ENCODE measurements at regions not wholly inside any gene's neighbourhood (a gene's known extent, or its start where the extent isn't known, plus 50 kb on each side); places are given as distances from the start of the nearest gene placed in this dataset.

GRCh38 chr4:138871555-138871875, 144.1 kb upstream of the NOCT start:
- H3K9ac ChIP-seq (ENCODE audit: insufficient read depth, low read length, poor library complexity, severe bottlenecking): no peak overlapping the region
- peaks cover 10 to 20% (median 11%) of the 10 kb centered on the region in 3 donors for H3K27me3 Mint-ChIP-seq (ENCODE audit: low read depth in 3 of 3)
- H3K27ac Mint-ChIP-seq: no peak overlapping the region
- no peak overlapping the region for H3K4me3 ChIP-seq (replicated peaks in 1 of 3; ENCODE audit: low read depth in 2 of 3, low read length in 3 of 3)
- WGBS (ENCODE audit: insufficient coverage): 77% methylated on average over 8 of the region's 11 CpGs
- no peaks in the 10 kb centered on the region for H3K9me3 ChIP-seq (replicated peaks in 1 of 2; ENCODE audit: control insufficient read depth in 1 of 2, insufficient read depth in 1 of 2, low read length in 2 of 2)
- H3K27ac ChIP-seq (ENCODE audit: low read depth in 1 of 2, low read length in 2 of 2): no peak overlapping the region
- no peaks in the 10 kb centered on the region for H3K9me3 Mint-ChIP-seq
- H4K20me1 ChIP-seq (ENCODE audit: insufficient read depth, low read length): no peaks in the 10 kb centered on the region
- intact Hi-C loops (cut with micrococcal nuclease): no loop called here
- H3K27me3 ChIP-seq (ENCODE audit: control insufficient read depth in 2 of 2, insufficient read depth in 2 of 2, low read length in 2 of 2): no peaks in the 10 kb centered on the region
- H3K36me3 ChIP-seq (replicated peaks in 1 of 2; ENCODE audit: control insufficient read depth in 1 of 2, insufficient read depth in 2 of 2, low read length in 2 of 2): no peaks in the 10 kb centered on the region
- peaks cover 2% of the 10 kb centered on the region for H3K4me1 Mint-ChIP-seq
- no peaks in the 10 kb centered on the region for H3K36me3 Mint-ChIP-seq
- no peaks in the 10 kb centered on the region for H3K4me1 ChIP-seq (ENCODE audit: control insufficient read depth in 1 of 2, insufficient read depth in 2 of 2, low read length in 2 of 2)
- H3K79me2 ChIP-seq (ENCODE audit: insufficient read depth, low read length): no peaks in the 10 kb centered on the region
- no peak for TF ChIP-seq CTCF (IDR thresholded peaks at IDR 0.05)
- no peak overlapping the region for H3K4me2 ChIP-seq (replicated peaks; ENCODE audit: extremely low read depth, low read length, poor library complexity, severe bottlenecking)
- DNase-seq: no peak
- H3K4me3 Mint-ChIP-seq: peak overlapping the region in 1 of 2 donors; percentile 2
- H2AFZ ChIP-seq (ENCODE audit: insufficient read depth, low read depth, low read length, poor library complexity, severe bottlenecking): no peak overlapping the region

GRCh38 chr4:138870737-138871554, 144.6 kb upstream of the NOCT start:
- no peaks in the 10 kb centered on the region for H3K27me3 ChIP-seq (ENCODE audit: control insufficient read depth in 2 of 2, insufficient read depth in 2 of 2, low read length in 2 of 2)
- H3K9ac ChIP-seq (ENCODE audit: insufficient read depth, low read length, poor library complexity, severe bottlenecking): no peak overlapping the region
- H3K79me2 ChIP-seq (ENCODE audit: insufficient read depth, low read length): no peaks in the 10 kb centered on the region
- intact Hi-C loops (cut with micrococcal nuclease): no loop called here
- Mint-ChIP-seq H3K4me1 (peaks cover 2% of the 10 kb centered on the region), H3K27me3 (ENCODE audit: low read depth in 3 of 3) (peaks cover 9 to 14% (median 10%) of the 10 kb centered on the region in 3 donors), H3K9me3 (no peaks in the 10 kb centered on the region), H3K27ac (no peak overlapping the region), H3K36me3 (no peaks in the 10 kb centered on the region), H3K4me3 (peak overlapping the region in 1 of 2 donors; percentile 2)
- DNase-seq: peak; percentile 19 to 52 (median 45)
- H2AFZ ChIP-seq (ENCODE audit: insufficient read depth, low read depth, low read length, poor library complexity, severe bottlenecking): peak overlapping the region; percentile 16
- H3K9me3 ChIP-seq (replicated peaks in 1 of 2; ENCODE audit: control insufficient read depth in 1 of 2, insufficient read depth in 1 of 2, low read length in 2 of 2): no peaks in the 10 kb centered on the region
- no peaks in the 10 kb centered on the region for H3K4me1 ChIP-seq (ENCODE audit: control insufficient read depth in 1 of 2, insufficient read depth in 2 of 2, low read length in 2 of 2)
- peak; percentile 89 for TF ChIP-seq CTCF (IDR thresholded peaks at IDR 0.05)
- whole genome bisulfite sequencing (ENCODE audit: insufficient coverage): 4% methylated on average over 4 of the region's 9 CpGs
- no peak overlapping the region for H3K4me2 ChIP-seq (replicated peaks; ENCODE audit: extremely low read depth, low read length, poor library complexity, severe bottlenecking)
- H4K20me1 ChIP-seq (ENCODE audit: insufficient read depth, low read length): no peaks in the 10 kb centered on the region
- H3K36me3 ChIP-seq (replicated peaks in 1 of 2; ENCODE audit: control insufficient read depth in 1 of 2, insufficient read depth in 2 of 2, low read length in 2 of 2): no peaks in the 10 kb centered on the region
- no peak overlapping the region for H3K4me3 ChIP-seq (replicated peaks in 1 of 3; ENCODE audit: low read depth in 2 of 3, low read length in 3 of 3)
- H3K27ac ChIP-seq (ENCODE audit: low read depth in 1 of 2, low read length in 2 of 2): no peak overlapping the region

All from CD14-positive monocyte (primary cell).